GM23248 (cell line): ENCODE measurements at regions not wholly inside any gene's neighbourhood (a gene's known extent, or its start where the extent isn't known, plus 50 kb on each side); places are given as distances from the start of the nearest gene placed in this dataset.
A peak's percentile ranks its signal among the peaks of the same experiment; 100 is the strongest.

Source experiments
- DNase-seq: peaks from one replicate; pipeline ENCODE4 v3.0.0-alpha.2; 2015
- H2AFZ ChIP-seq: fragments of 200-600 bp; sonication (generic); 2 replicates; pipeline ENCODE4 v1.6.1; 2016; ENCODE audit warnings: antibody characterized with exemption
- H3F3A ChIP-seq: fragments of 200-600 bp; sonication (generic); 2 replicates; pipeline ENCODE4 v1.6.1; 2016; ENCODE audit warnings: mild to moderate bottlenecking, antibody characterized with exemption, mixed run types; ENCODE audit not compliant: insufficient read depth
- H3K27ac ChIP-seq: fragments of 200-600 bp; sonication (generic); 2 replicates; pipeline ENCODE4 v1.5.1; 2016; ENCODE audit warnings: mild to moderate bottlenecking
- H3K27me3 ChIP-seq: fragments of 200-600 bp; sonication (generic); replicated peaks from 2 replicates; pipeline ENCODE4 v1.6.1; 2016; ENCODE audit warnings: mild to moderate bottlenecking; ENCODE audit not compliant: insufficient read depth
- H3K36me3 ChIP-seq: fragments of 200-600 bp; sonication (generic); 2 replicates; pipeline ENCODE4 v1.6.1; 2016; ENCODE audit warnings: low read depth, mild to moderate bottlenecking
- H3K4me1 ChIP-seq: fragments of 200-600 bp; sonication (generic); 2 replicates; pipeline ENCODE4 v1.6.1; 2016; ENCODE audit warnings: mild to moderate bottlenecking; ENCODE audit not compliant: insufficient read depth
- H3K4me2 ChIP-seq: fragments of 200-600 bp; sonication (generic); one replicate; pipeline ENCODE4 v1.6.1; 2016; ENCODE audit warnings: mild to moderate bottlenecking; ENCODE audit not compliant: unreplicated experiment
- H3K4me3 ChIP-seq: fragments of 200-600 bp; sonication (generic); 2 replicates; pipeline ENCODE4 v1.5.1; 2016; ENCODE audit warnings: mild to moderate bottlenecking
- H3K79me2 ChIP-seq: fragments of 200-600 bp; sonication (generic); 2 replicates; pipeline ENCODE4 v1.6.1; 2016; ENCODE audit warnings: mild to moderate bottlenecking; ENCODE audit not compliant: insufficient read depth
- H3K9ac ChIP-seq: fragments of 200-600 bp; sonication (generic); 2 replicates; pipeline ENCODE4 v1.6.1; 2016; ENCODE audit warnings: mild to moderate bottlenecking
- H3K9me2 ChIP-seq: fragments of 200-600 bp; sonication (generic); 2 replicates; pipeline ENCODE4 v1.6.1; 2016; ENCODE audit warnings: mixed run types, mild to moderate bottlenecking, moderate library complexity; ENCODE audit not compliant: insufficient read depth
- H3K9me3 ChIP-seq: fragments of 200-600 bp; sonication (generic); one replicate; pipeline ENCODE4 v1.6.1; 2017; ENCODE audit warnings: low read depth
- H4K20me1 ChIP-seq: fragments of 200-600 bp; sonication (generic); 2 replicates; pipeline ENCODE4 v1.6.0; 2016; ENCODE audit not compliant: insufficient read depth
- EZH2 ChIP-seq: fragments of 200-600 bp; sonication (generic); IDR thresholded peaks from 2 replicates; pipeline ENCODE4 v1.6.1; 2018; ENCODE audit warnings: antibody characterized with exemption, mild to moderate bottlenecking; ENCODE audit not compliant: insufficient read depth, poor library complexity, severe bottlenecking
- EZH2phosphoT487 ChIP-seq: fragments of 200-600 bp; sonication (generic); IDR thresholded peaks from 2 replicates; pipeline ENCODE4 v1.6.1; 2018; ENCODE audit warnings: antibody characterized with exemption, moderate library complexity, mild to moderate bottlenecking, low read depth; ENCODE audit not compliant: insufficient read depth
- WGBS, 2 experiments: methylation state at CpG; one replicate each; pipeline ENCODE4 v1.1.6; 2015 to 2017; ENCODE audit warnings: low lambda C conversion rate in 2 of 2, low coverage in 1 of 2; ENCODE audit errors: missing lambda C conversion rate in 2 of 2; 5-methylcytosine and 5-hydroxymethylcytosine counted together
- in situ Hi-C: fragments of 300-500 bp; cut with MboI; formaldehyde crosslinking; loops from 2 replicates; pipeline ENCODE4 v1.15.0; 2020

DNA sequence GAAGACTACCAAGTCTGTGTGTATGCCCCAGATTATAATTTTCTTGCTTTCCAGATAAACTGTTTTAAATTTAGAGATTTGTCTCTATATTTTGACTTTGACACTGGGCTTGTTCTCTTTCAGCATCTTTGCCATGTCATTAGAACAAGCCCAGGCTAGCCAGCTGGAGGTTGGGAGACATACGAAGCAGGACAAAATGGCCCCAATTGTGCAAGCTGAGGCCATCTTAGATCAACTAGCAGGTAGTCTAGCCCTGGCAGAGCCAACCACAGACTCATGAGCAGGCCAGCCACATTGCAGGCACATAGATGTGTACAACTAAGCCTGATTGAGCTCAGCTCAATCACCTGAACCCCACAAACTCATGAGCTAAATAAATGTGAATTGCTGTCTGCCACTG lies 321.4 kb downstream of the ATP23 start:
- Histone ChIP-seq H3K36me3 (no peaks in the 10 kb centered on the region), H3K9ac (no peak overlapping the region), H3K79me2 (no peaks in the 10 kb centered on the region), H4K20me1 (no peaks in the 10 kb centered on the region), H3K4me1 (peaks cover under 1% of the 10 kb centered on the region), H3K27me3 (no peaks in the 10 kb centered on the region), H3K9me3 (no peaks in the 10 kb centered on the region), H3K4me2 (no peak overlapping the region), H3K9me2 (no peaks in the 10 kb centered on the region), H3K4me3 (no peak overlapping the region), H3F3A (no peaks in the 10 kb centered on the region), H2AFZ (no peak overlapping the region), H3K27ac (no peak overlapping the region)
- in situ Hi-C loops: no loop called here
- WGBS, 2 experiments: 50% methylated on average over 1 of the region's 1 CpG
- no peak for TF ChIP-seq EZH2
- no peak for TF ChIP-seq EZH2phosphoT487
- no peak for DNase-seq

DNA sequence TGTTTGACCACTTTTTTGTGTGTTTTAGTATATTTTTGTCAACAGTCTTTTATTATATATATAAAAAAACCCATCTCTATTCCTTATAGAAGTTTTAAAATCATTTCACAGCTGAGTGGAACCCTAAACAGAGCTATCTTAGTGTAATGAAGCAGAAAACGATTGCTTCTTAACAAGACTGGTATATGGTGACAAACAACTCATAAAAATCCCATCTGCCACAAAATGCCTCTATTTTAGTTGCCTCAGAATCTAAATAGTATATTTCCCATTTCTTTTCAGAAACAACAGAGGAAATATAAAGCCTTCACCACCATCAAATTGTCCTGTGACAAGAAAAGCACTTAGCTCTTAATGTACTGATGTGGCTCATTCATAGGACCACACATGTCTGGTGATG lies 322.4 kb downstream of the ATP23 start:
- Histone ChIP-seq H3K79me2 (no peaks in the 10 kb centered on the region), H4K20me1 (no peaks in the 10 kb centered on the region), H3K36me3 (no peaks in the 10 kb centered on the region), H3K9me2 (no peaks in the 10 kb centered on the region), H3K27ac (no peak overlapping the region), H3K4me1 (peaks cover 7% of the 10 kb centered on the region), H3K9ac (no peak overlapping the region), H3K9me3 (no peaks in the 10 kb centered on the region), H2AFZ (no peak overlapping the region), H3K27me3 (no peaks in the 10 kb centered on the region), H3K4me2 (no peak overlapping the region), H3K4me3 (no peak overlapping the region), H3F3A (no peaks in the 10 kb centered on the region)
- DNase-seq: no peak
- WGBS, 2 experiments: 43 to 61% methylated on average over 1 of the region's 1 CpG
- TF ChIP-seq EZH2phosphoT487: no peak
- TF ChIP-seq EZH2: no peak
- in situ Hi-C loops: no loop called here

DNA sequence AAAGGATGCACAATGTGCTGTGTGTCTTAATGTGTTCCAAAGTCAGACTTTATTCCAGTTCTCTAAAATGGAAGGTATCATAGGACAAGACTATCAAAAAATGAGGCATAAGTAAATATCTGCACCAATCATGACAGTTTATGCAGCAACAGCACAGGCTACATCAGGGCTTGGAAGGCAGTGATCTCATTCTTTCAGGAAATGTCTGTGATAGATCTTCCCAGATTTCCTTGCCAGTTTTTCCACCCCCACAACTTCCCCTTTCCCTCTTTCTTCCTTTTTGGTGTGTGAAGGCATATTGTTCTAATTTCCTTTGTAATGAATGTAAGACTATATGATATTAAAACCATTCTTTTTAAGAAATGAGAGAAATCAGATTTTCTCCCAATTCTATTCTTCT lies 326.7 kb downstream of the ATP23 start:
- Histone ChIP-seq H3K27me3 (no peaks in the 10 kb centered on the region), H3K4me1 (peaks cover 7% of the 10 kb centered on the region), H3K36me3 (no peaks in the 10 kb centered on the region), H3K9me2 (no peaks in the 10 kb centered on the region), H3K4me3 (no peak overlapping the region), H3K4me2 (no peak overlapping the region), H3K9ac (no peak overlapping the region), H2AFZ (peak overlapping the region; percentile 21; the same call in 1 of the 2 replicates), H4K20me1 (no peaks in the 10 kb centered on the region), H3K79me2 (no peaks in the 10 kb centered on the region), H3K27ac (no peak overlapping the region), H3K9me3 (no peaks in the 10 kb centered on the region), H3F3A (no peaks in the 10 kb centered on the region)
- DNase-seq: peak; percentile 46
- in situ Hi-C loops: no loop called here
- no peak for TF ChIP-seq EZH2
- no peak for TF ChIP-seq EZH2phosphoT487

DNA sequence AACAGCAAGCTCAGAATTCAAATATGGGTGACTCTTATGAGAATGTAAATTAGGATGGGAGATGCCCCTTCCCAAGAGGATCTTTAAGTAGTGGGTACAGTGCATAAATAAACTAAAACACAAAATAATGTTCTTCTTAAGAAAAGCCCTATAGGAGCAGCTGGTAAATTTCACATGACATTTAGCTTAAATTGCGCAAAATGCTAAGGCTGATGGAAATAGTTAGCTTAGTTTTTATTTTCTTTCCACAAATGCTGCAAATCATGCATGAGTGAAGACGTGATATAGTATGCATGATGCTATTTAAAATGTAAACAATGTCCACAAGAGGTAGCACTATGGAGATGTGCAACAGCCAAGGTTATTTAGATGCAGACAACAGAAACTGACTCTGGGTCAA lies 328.1 kb downstream of the ATP23 start:
- Histone ChIP-seq H3K4me2 (no peak overlapping the region), H3K9me3 (no peaks in the 10 kb centered on the region), H3K4me3 (no peak overlapping the region), H2AFZ (no peak overlapping the region), H4K20me1 (no peaks in the 10 kb centered on the region), H3F3A (no peaks in the 10 kb centered on the region), H3K27me3 (no peaks in the 10 kb centered on the region), H3K36me3 (no peaks in the 10 kb centered on the region), H3K4me1 (peaks cover 7% of the 10 kb centered on the region), H3K9me2 (no peaks in the 10 kb centered on the region), H3K27ac (no peak overlapping the region), H3K9ac (no peak overlapping the region), H3K79me2 (no peaks in the 10 kb centered on the region)
- no peak for TF ChIP-seq EZH2phosphoT487
- TF ChIP-seq EZH2: no peak
- no peak for DNase-seq
- 75 to 81% methylated on average over 2 of the region's 2 CpGs for WGBS, 2 experiments
- in situ Hi-C loops: no loop called here

DNA sequence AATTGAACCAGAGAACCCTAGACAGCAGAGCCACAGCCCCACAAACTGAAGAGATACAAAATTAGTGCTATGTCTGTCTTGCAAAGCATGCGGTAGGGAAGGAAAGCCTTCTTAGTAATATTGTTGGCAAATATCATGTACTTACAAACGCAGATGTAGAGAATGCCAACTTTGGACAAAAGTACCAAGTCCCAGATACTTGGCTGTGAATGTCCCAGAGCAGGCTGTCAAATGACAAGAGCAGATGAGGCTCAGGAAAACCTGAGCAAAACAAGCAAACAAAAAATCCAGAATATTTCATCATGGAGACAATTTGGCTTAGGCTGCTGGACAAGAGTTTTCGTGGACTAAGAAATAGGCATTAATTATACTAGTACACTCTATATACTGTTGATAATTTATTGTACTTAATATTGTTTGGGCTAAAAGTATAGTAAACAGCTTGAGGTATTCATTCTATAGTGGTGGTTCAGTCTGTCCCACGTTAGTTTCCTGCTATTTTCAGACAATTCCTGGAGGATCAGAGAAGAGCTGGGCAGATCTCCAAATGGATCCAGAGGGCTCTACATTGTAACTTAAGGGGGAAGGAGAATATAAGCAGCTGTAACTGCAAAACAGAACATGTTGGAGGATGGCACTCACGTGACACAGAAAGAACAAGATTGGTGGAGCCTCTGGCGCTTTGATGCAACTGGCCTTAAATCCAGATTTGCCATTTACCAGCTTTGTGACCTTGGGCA lies 329.8 kb downstream of the ATP23 start:
- no peaks in the 10 kb centered on the region for H3F3A ChIP-seq
- no peak overlapping the region for H3K9ac ChIP-seq
- H3K27ac ChIP-seq: no peak overlapping the region
- no peaks in the 10 kb centered on the region for H4K20me1 ChIP-seq
- no peaks in the 10 kb centered on the region for H3K79me2 ChIP-seq
- in situ Hi-C loops: no loop called here
- H3K4me1 ChIP-seq: peaks cover 7% of the 10 kb centered on the region
- no peaks in the 10 kb centered on the region for H3K9me3 ChIP-seq
- TF ChIP-seq EZH2phosphoT487 (no peak), EZH2 (no peak)
- H3K9me2 ChIP-seq: no peaks in the 10 kb centered on the region
- no peak overlapping the region for H3K4me3 ChIP-seq
- DNase-seq: no peak
- H2AFZ ChIP-seq: no peak overlapping the region
- no peak overlapping the region for H3K4me2 ChIP-seq
- 31 to 35% methylated on average over 6 of the region's 6 CpGs for WGBS, 2 experiments
- H3K27me3 ChIP-seq: no peaks in the 10 kb centered on the region
- no peaks in the 10 kb centered on the region for H3K36me3 ChIP-seq
